CD14-positive monocyte (primary cell): ENCODE measurements at regions not wholly inside any gene's neighbourhood (a gene's known extent, or its start where the extent isn't known, plus 50 kb on each side); places are given as distances from the start of the nearest gene placed in this dataset.
A peak's percentile ranks its signal among the peaks of the same experiment; 100 is the strongest.

Experiments
- DNase-seq, 3 donors: peaks; one replicate each; pipeline ENCODE4 v3.0.0-alpha.2; 2011 to 2022
- H2AFZ ChIP-seq: 2 replicates; pipeline ENCODE4 v1.6.0; 2012; ENCODE audit warnings: mild to moderate bottlenecking, low read depth, low read length, inconsistent platforms; ENCODE audit not compliant: insufficient read depth, poor library complexity, severe bottlenecking
- H3K27ac ChIP-seq, 2 donors: 1 replicate in 1 of 2; 2 replicates in 1 of 2; pipeline ENCODE4 v1.5.1; 2012 to 2013; ENCODE audit warnings: low read length in 2 of 2, control low read depth in 1 of 2, inconsistent platforms in 1 of 2, low read depth in 1 of 2, mild to moderate bottlenecking in 1 of 2
- H3K27me3 ChIP-seq, 2 donors: one replicate each; pipeline versions ENCODE4 v1.6.0 to v1.6.1; 2011 to 2013; ENCODE audit warnings: low read length in 2 of 2; ENCODE audit not compliant: control insufficient read depth in 2 of 2, insufficient read depth in 2 of 2
- H3K36me3 ChIP-seq, 2 donors: replicated peaks in 1 of 2; 1 replicate in 1 of 2; 2 replicates in 1 of 2; pipeline versions ENCODE4 v1.5.1 to v1.6.1; 2012 to 2013; ENCODE audit warnings: low read length in 2 of 2, control low read depth in 1 of 2, inconsistent platforms in 1 of 2, mild to moderate bottlenecking in 1 of 2; ENCODE audit not compliant: insufficient read depth in 2 of 2, control insufficient read depth in 1 of 2
- H3K4me1 ChIP-seq, 2 donors: 1 replicate in 1 of 2; 2 replicates in 1 of 2; pipeline versions ENCODE4 v1.5.1 to v1.6.1; 2012 to 2013; ENCODE audit warnings: low read length in 2 of 2, control low read depth in 1 of 2, inconsistent platforms in 1 of 2, mild to moderate bottlenecking in 1 of 2, moderate library complexity in 1 of 2; ENCODE audit not compliant: insufficient read depth in 2 of 2, control insufficient read depth in 1 of 2
- H3K4me2 ChIP-seq: replicated peaks from 2 replicates; pipeline ENCODE3; 2012; ENCODE audit warnings: low read length, moderate library complexity, mild to moderate bottlenecking; ENCODE audit not compliant: poor library complexity, severe bottlenecking; ENCODE audit errors: extremely low read depth
- H3K4me3 ChIP-seq, 3 experiments: fragments of 200-600 bp in 1 of 3; sonication (generic) in 1 of 3; replicated peaks in 1 of 3; 1 replicate in 2 of 3; 2 replicates in 1 of 3; pipeline ENCODE4 v1.5.1; 2011 to 2013; ENCODE audit warnings: low read length in 3 of 3, mild to moderate bottlenecking in 3 of 3, control low read depth in 2 of 3, low read depth in 2 of 3, inconsistent platforms in 1 of 3, moderate library complexity in 1 of 3
- H3K79me2 ChIP-seq: 2 replicates; pipeline ENCODE4 v1.6.0; 2012; ENCODE audit warnings: mild to moderate bottlenecking, control low read depth, inconsistent platforms, low read length, moderate library complexity; ENCODE audit not compliant: insufficient read depth
- H3K9ac ChIP-seq: 2 replicates; pipeline ENCODE4 v1.6.0; 2017; ENCODE audit warnings: low read length, mild to moderate bottlenecking; ENCODE audit not compliant: insufficient read depth, poor library complexity, severe bottlenecking
- H3K9me3 ChIP-seq, 2 donors: replicated peaks in 1 of 2; 1 replicate in 1 of 2; 2 replicates in 1 of 2; pipeline versions ENCODE4 v1.5.1 to v1.6.1; 2012 to 2013; ENCODE audit warnings: low read length in 2 of 2, control low read depth in 1 of 2; ENCODE audit not compliant: control insufficient read depth in 1 of 2, insufficient read depth in 1 of 2
- H4K20me1 ChIP-seq: 2 replicates; pipeline ENCODE4 v1.6.0; 2012; ENCODE audit warnings: mild to moderate bottlenecking, low read length, control low read depth, moderate library complexity; ENCODE audit not compliant: insufficient read depth
- H3K27ac Mint-ChIP-seq, 7 donors: one replicate each; pipeline ENCODE4 v1.8.0; 2020; ENCODE audit warnings: mild to moderate bottlenecking in 7 of 7, mixed read lengths in 7 of 7, moderate library complexity in 6 of 7, inconsistent platforms in 2 of 7
- H3K27me3 Mint-ChIP-seq, 3 donors: one replicate each; pipeline ENCODE4 v1.8.0; 2021 to 2022; ENCODE audit warnings: low read depth in 3 of 3, mild to moderate bottlenecking in 3 of 3, mixed read lengths in 3 of 3, moderate library complexity in 3 of 3, inconsistent platforms in 1 of 3
- H3K36me3 Mint-ChIP-seq, 2 donors: one replicate each; pipeline ENCODE4 v1.8.0; 2020; ENCODE audit warnings: mixed read lengths in 2 of 2, inconsistent platforms in 1 of 2, mild to moderate bottlenecking in 1 of 2
- H3K4me1 Mint-ChIP-seq: one replicate; pipeline ENCODE4 v1.8.0; 2020; ENCODE audit warnings: mild to moderate bottlenecking, mixed read lengths
- H3K4me3 Mint-ChIP-seq, 2 donors: one replicate each; pipeline ENCODE4 v1.8.0; 2020; ENCODE audit warnings: mild to moderate bottlenecking in 2 of 2, mixed read lengths in 2 of 2, moderate library complexity in 1 of 2
- H3K9me3 Mint-ChIP-seq, 7 donors: one replicate each; pipeline ENCODE4 v1.8.0; 2020 to 2022; ENCODE audit warnings: mixed read lengths in 7 of 7, mild to moderate bottlenecking in 6 of 7, moderate library complexity in 6 of 7, inconsistent platforms in 2 of 7
- WGBS: methylation state at CpG from one replicate; pipeline ENCODE4 v1.1.5; 2013; ENCODE audit warnings: missing lambda C conversion rate; ENCODE audit not compliant: insufficient coverage; 5-methylcytosine and 5-hydroxymethylcytosine counted together
- intact Hi-C, 2 donors: fragments of 100-400 bp; cut with micrococcal nuclease; formaldehyde crosslinking; loops; one replicate each; pipeline versions ENCODE4 v1.15.0 to v1.15.1; 2023
- TF ChIP-seq, protein P1 (sequence below): fragments of 200-600 bp; IDR thresholded peaks from one replicate; pipeline ENCODE4 v1.8.0; 2022; ENCODE audit warnings: antibody characterized with exemption, mild to moderate bottlenecking

DNA sequence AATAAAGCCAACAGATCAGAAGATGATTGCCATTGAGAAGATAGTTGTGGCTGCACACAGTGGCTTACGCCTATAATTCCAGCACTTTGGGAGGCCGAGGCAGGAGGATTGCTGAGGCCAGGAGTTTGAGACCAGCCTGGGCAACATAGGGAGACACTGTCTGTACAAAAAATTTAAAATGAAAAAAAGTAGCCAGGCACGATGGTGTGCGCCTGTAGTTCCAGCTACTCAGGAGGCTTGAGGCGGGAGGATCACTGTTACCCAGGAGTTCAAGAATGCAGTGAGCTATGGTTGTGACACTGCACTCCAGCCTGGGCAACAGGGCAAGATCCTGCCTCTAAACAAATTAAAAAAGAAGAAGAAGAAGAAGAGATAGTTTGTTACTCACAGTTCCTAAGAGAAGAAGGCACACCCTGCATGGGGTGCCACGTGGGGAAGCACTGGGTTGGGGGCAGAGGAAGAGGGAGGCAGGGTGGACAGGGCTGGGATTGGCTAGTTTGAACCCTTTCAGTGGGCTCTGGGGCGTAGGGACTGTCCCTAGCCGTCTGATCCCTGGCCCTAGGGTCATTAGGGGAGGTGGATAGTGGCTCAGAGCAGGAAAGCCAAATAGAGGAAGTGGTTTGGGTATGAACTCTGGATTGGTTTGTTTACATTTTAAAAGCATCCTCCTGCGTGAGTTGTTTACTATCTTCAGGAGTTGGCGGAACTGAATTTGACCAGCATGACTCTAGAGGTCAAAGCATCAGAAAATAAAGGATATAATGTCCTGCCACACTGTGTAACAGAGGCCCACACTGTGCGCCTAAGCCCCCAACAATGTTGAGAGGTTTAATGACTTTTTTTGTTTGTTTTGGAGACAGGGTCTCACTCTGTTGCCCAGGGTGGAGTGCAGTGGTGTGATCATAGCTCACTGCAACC is 60.5 kb upstream of the MEDAG start:
- Histone ChIP-seq H3K79me2 (no peaks in the 10 kb centered on the region), H3K27me3 (no peaks in the 10 kb centered on the region), H4K20me1 (no peaks in the 10 kb centered on the region), H3K27ac (peak overlapping the region; percentile 17 to 60), H3K36me3 (no peaks in the 10 kb centered on the region), H3K4me2 (peak overlapping the region; percentile 28), H3K4me1 (peaks cover 11 to 18% of the 10 kb centered on the region in 2 donors), H2AFZ (no peak overlapping the region), H3K4me3 (no peak overlapping the region), H3K9ac (no peak overlapping the region), H3K9me3 (no peaks in the 10 kb centered on the region)
- peak overlapping the region in 6 of 7 donors; percentile 49 to 77 (median 64) for H3K27ac Mint-ChIP-seq
- DNase-seq = peak; percentile 36 to 46 (median 40)
- peaks cover 9% of the 10 kb centered on the region for H3K4me1 Mint-ChIP-seq
- 53% methylated on average over 11 of the region's 11 CpGs for WGBS
- intact Hi-C loops = no loop called here
- no peaks in the 10 kb centered on the region for H3K36me3 Mint-ChIP-seq
- H3K4me3 Mint-ChIP-seq = peak overlapping the region in 1 of 2 donors; percentile 69
- peaks cover 0 to 6% (median 0%) of the 10 kb centered on the region in 7 donors for H3K9me3 Mint-ChIP-seq
- TF ChIP-seq, protein P1, sequence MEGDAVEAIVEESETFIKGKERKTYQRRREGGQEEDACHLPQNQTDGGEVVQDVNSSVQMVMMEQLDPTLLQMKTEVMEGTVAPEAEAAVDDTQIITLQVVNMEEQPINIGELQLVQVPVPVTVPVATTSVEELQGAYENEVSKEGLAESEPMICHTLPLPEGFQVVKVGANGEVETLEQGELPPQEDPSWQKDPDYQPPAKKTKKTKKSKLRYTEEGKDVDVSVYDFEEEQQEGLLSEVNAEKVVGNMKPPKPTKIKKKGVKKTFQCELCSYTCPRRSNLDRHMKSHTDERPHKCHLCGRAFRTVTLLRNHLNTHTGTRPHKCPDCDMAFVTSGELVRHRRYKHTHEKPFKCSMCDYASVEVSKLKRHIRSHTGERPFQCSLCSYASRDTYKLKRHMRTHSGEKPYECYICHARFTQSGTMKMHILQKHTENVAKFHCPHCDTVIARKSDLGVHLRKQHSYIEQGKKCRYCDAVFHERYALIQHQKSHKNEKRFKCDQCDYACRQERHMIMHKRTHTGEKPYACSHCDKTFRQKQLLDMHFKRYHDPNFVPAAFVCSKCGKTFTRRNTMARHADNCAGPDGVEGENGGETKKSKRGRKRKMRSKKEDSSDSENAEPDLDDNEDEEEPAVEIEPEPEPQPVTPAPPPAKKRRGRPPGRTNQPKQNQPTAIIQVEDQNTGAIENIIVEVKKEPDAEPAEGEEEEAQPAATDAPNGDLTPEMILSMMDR = no peak
- peaks cover 0 to 8% (median 5%) of the 10 kb centered on the region in 3 donors for H3K27me3 Mint-ChIP-seq

DNA sequence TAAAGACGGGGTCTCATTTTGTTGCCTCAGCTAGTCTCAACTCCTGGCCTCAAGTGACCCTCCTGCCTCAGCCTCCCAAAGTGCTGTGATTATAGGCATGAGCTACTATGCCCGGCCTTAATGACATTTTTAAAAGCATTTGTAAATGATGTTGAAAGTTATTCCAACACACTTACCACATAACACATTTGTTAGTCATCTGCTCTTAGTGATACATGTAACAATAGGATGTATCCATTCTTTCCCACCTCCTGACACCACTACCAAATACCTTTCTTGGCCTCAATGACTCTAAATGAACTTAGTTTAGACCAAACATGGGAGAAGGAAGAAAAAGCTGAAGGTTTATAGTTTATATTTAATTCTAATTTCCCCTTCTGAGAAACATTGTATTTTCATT is 59.8 kb upstream of the MEDAG start:
- Mint-ChIP-seq H3K36me3 (no peaks in the 10 kb centered on the region), H3K9me3 (peaks cover 0 to 6% (median 0%) of the 10 kb centered on the region in 7 donors), H3K4me1 (peaks cover 9% of the 10 kb centered on the region), H3K27ac (no peak overlapping the region), H3K27me3 (peaks cover 0 to 8% (median 5%) of the 10 kb centered on the region in 3 donors), H3K4me3 (no peak overlapping the region)
- H3K27me3 ChIP-seq = no peaks in the 10 kb centered on the region
- TF ChIP-seq, protein P1 = no peak
- no CpG with 5 or more reads among the region's 2 CpGs for WGBS
- no peak overlapping the region for H2AFZ ChIP-seq
- peaks cover 11 to 18% of the 10 kb centered on the region in 2 donors for H3K4me1 ChIP-seq
- no peak overlapping the region for H3K27ac ChIP-seq
- H3K4me3 ChIP-seq = no peak overlapping the region
- H3K36me3 ChIP-seq = no peaks in the 10 kb centered on the region
- intact Hi-C loops = no loop called here
- H3K4me2 ChIP-seq = no peak overlapping the region
- DNase-seq = no peak
- no peak overlapping the region for H3K9ac ChIP-seq
- H4K20me1 ChIP-seq = no peaks in the 10 kb centered on the region
- no peaks in the 10 kb centered on the region for H3K9me3 ChIP-seq
- no peaks in the 10 kb centered on the region for H3K79me2 ChIP-seq
